GM12865 (cell line): ENCODE measurements at regions not wholly inside any gene's neighbourhood (a gene's known extent, or its start where the extent isn't known, plus 50 kb on each side); places are given as distances from the start of the nearest gene placed in this dataset.

Source experiments
- DNase-seq: peaks from one replicate; pipeline ENCODE4 v3.0.0; 2010; ENCODE audit warnings: low read depth
- H3K4me3 ChIP-seq: 2 replicates; pipeline ENCODE4 v1.5.1; 2011; ENCODE audit warnings: mild to moderate bottlenecking, low read depth, low read length, control low read depth
- CTCF ChIP-seq: IDR thresholded peaks from 2 replicates; pipeline ENCODE4 v1.5.1; 2011; ENCODE audit warnings: low read length, control low read depth, low read depth, inconsistent platforms; ENCODE audit not compliant: insufficient read depth; ENCODE audit errors: missing control alignments

- DNase-seq, result no peak
- no peak for TF ChIP-seq CTCF
- H3K4me3 ChIP-seq, result no peak overlapping the region
These were observed 304.9 kb upstream of the POU1F1 start for GRCh38 chr3:87581240-87581639.

- no peak for TF ChIP-seq CTCF
- DNase-seq, result no peak
- H3K4me3 ChIP-seq, result no peak overlapping the region
These were observed 300.4 kb upstream of the POU1F1 start for GRCh38 chr3:87576752-87577151.

- DNase-seq, result no peak
- no peak for TF ChIP-seq CTCF
- H3K4me3 ChIP-seq, result no peak overlapping the region
These were observed 299.2 kb upstream of the POU1F1 start for GRCh38 chr3:87575550-87575949.

- TF ChIP-seq CTCF, result no peak
- no peak overlapping the region for H3K4me3 ChIP-seq
These were observed 291.9 kb upstream of the POU1F1 start for GRCh38 chr3:87568331-87568730.

GRCh38 chr3:87564438-87564837 is 288.1 kb upstream of the POU1F1 start:
- no peak overlapping the region for H3K4me3 ChIP-seq
- no peak for DNase-seq
- TF ChIP-seq CTCF, result no peak

More at GRCh38 chr3:87568331-87568730, 291.9 kb upstream of the POU1F1 start:
- DNase-seq, result no peak

GRCh38 chr3:87563712-87564111 is 287.3 kb upstream of the POU1F1 start:
- no peak for TF ChIP-seq CTCF
- DNase-seq, result no peak
- no peak overlapping the region for H3K4me3 ChIP-seq

- no peak for DNase-seq
- TF ChIP-seq CTCF, result no peak
- H3K4me3 ChIP-seq, result no peak overlapping the region
These were observed 282.1 kb upstream of the POU1F1 start for GRCh38 chr3:87558492-87558891.
